NCI-H187 (cell line): ENCODE measurements at regions not wholly inside any gene's neighbourhood (a gene's known extent, or its start where the extent isn't known, plus 50 kb on each side); places are given as distances from the start of the nearest gene placed in this dataset.
A peak's percentile ranks its signal among the peaks of the same experiment; 100 is the strongest.

Source experiments
- DNase-seq, 2 experiments: peaks; one replicate each; lab custom pipeline; 2025; lab: John Stamatoyannopoulos, UW

GRCh38 chr4:169810325-169811323, 52.9 kb upstream of the HPF1 start:
- peak; percentile 9 to 10 for DNase-seq

DNA sequence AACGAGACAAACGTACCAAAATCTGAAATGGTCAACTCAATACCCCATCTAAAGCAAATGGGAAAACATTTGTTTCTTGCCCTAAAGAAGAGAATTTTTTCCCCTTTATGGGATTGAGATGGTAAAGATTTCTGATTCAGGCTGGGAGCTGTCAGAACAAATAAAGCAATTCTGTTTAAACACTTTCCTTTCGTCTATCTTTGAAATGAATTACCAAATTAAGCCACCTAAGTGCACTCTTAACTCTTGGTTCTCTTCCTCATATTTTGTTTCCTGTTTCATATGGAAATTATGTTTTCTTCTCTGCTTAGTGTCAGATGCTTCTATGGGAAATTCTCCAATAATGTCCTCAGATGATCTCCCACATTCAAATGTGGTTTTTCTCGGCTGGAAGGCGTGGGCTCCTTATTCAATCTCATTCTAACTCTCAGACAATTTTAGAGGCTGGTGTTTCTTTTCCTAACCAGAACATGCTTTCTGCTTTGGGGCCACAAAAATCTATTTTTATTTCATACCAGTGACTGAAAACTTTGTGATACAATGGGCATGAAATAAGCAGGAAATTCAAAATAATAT, 50.3 kb upstream of the HPF1 start:
- no peak for DNase-seq
